Stomach (tissue), 8 donors: ENCODE measurements at regions not wholly inside any gene's neighbourhood (a gene's known extent, or its start where the extent isn't known, plus 50 kb on each side); places are given as distances from the start of the nearest gene placed in this dataset.
"Not testable (repeated sequence)": the region's sequence is repeated elsewhere in the genome, so short reads cannot be mapped to it uniquely, and the experiment has no call there.

ENCODE experiments used
- DNase-seq, 2 donors: peaks; one replicate each; pipeline versions ENCODE4 v3.0.0 to v3.0.0-alpha.2; 2013 to 2019
- H3K27ac ChIP-seq, 5 donors: fragments of 200-600 bp in 4 of 5; sonication (generic) in 4 of 5; one replicate each; pipeline ENCODE4 v1.5.1; 2013 to 2019; ENCODE audit warnings: mild to moderate bottlenecking in 1 of 5, moderate library complexity in 1 of 5
- H3K27me3 ChIP-seq, 3 donors: fragments of 200-600 bp; sonication (generic); one replicate each; pipeline ENCODE4 v1.5.1; 2017 to 2019; ENCODE audit warnings: mixed run types in 1 of 3
- H3K36me3 ChIP-seq, 4 donors: fragments of 200-600 bp; sonication (generic); 1 replicate in 3 of 4; 2 replicates in 1 of 4; pipeline ENCODE4 v1.5.1; 2016 to 2019
- H3K4me1 ChIP-seq, 4 donors: fragments of 200-600 bp; sonication (generic); one replicate each; pipeline ENCODE4 v1.5.1; 2016 to 2019
- H3K4me3 ChIP-seq, 4 donors: fragments of 200-600 bp; sonication (generic) in 3 of 4; one replicate each; pipeline ENCODE4 v1.5.1; 2016 to 2019; ENCODE audit warnings: mild to moderate bottlenecking in 1 of 4
- H3K9me3 ChIP-seq, 4 donors: fragments of 200-600 bp; sonication (generic); one replicate each; pipeline ENCODE4 v1.5.1; 2016 to 2019
- CTCF ChIP-seq, 7 experiments: fragments of 450-650 bp in 4 of 7; fragments of 200-600 bp in 3 of 7; sonication (generic) in 3 of 7; IDR thresholded peaks; one replicate each; pipeline ENCODE4 v1.5.1; 2016 to 2019; ENCODE audit warnings: antibody characterized with exemption in 7 of 7, control low read depth in 2 of 7, mild to moderate bottlenecking in 1 of 7
- EP300 ChIP-seq: sonication (generic); formaldehyde crosslinking; IDR thresholded peaks from one replicate; pipeline ENCODE4 v1.6.1; 2017; ENCODE audit warnings: antibody characterized with exemption
- POLR2A ChIP-seq, 4 donors: fragments of 450-650 bp; IDR thresholded peaks; one replicate each; pipeline ENCODE4 v1.6.1; 2016; ENCODE audit warnings: antibody characterized with exemption in 4 of 4, control low read depth in 2 of 4, mild to moderate bottlenecking in 1 of 4, moderate library complexity in 1 of 4
- POLR2AphosphoS5 ChIP-seq, 3 donors: sonication (generic); formaldehyde crosslinking; IDR thresholded peaks; one replicate each; pipeline ENCODE4 v1.6.1; 2016; ENCODE audit warnings: antibody characterized with exemption in 3 of 3
- WGBS, 5 donors: extraction: QIAGEN DNeasy Blood & Tissue Kit in 3 of 5; methylation state at CpG; one replicate each; pipeline versions ENCODE4 v1.1.5 to v1.1.7; 2013 to 2018; 5-methylcytosine and 5-hydroxymethylcytosine counted together
- intact Hi-C: fragments of 100-400 bp; cut with DNase I; formaldehyde crosslinking; loops from one replicate; pipeline ENCODE4 v1.15.1; 2023; ENCODE audit warnings: low total_unique reads
- donor health status: healthy with polysubstance abuse.
- donor health status: Bipolar disorder and iron deficiency.
- donor health status: healthy.

- no peaks in the 10 kb centered on the region for H3K36me3 ChIP-seq
These were observed 79.5 kb upstream of the RALGAPA2 start for GRCh38 chr20:20791664-20792568.

GRCh38 chr20:20788308-20788707 is 75.9 kb upstream of the RALGAPA2 start:
- DNase-seq: no peak
- 84 to 91% (median 87%) methylated on average over 4 of the region's 4 CpGs for WGBS, 5 donors
- H3K9me3 ChIP-seq: no peaks in the 10 kb centered on the region
- no peak overlapping the region for H3K27ac ChIP-seq
- no peak overlapping the region for H3K4me3 ChIP-seq
- peaks cover 0 to 3% (median 0%) of the 10 kb centered on the region in 3 donors for H3K27me3 ChIP-seq
- H3K4me1 ChIP-seq: no peaks in the 10 kb centered on the region
- TF ChIP-seq CTCF (IDR thresholded peaks at IDR 0.05): no peak
- no peak for TF ChIP-seq POLR2A (IDR thresholded peaks at IDR 0.05)
- no peak for TF ChIP-seq EP300
- no peak for TF ChIP-seq POLR2AphosphoS5 (IDR thresholded peaks at IDR 0.05)
- intact Hi-C loops: no loop called here
- H3K36me3 ChIP-seq: no peaks in the 10 kb centered on the region

More at GRCh38 chr20:20791664-20792568, 79.5 kb upstream of the RALGAPA2 start:
- no peak overlapping the region for H3K4me3 ChIP-seq
- H3K27me3 ChIP-seq: peaks cover 0 to 3% (median 0%) of the 10 kb centered on the region in 3 donors
- no peak overlapping the region for H3K27ac ChIP-seq
- no peak for DNase-seq
- intact Hi-C loops: no loop called here
- TF ChIP-seq POLR2AphosphoS5 (IDR thresholded peaks at IDR 0.05): no peak
- TF ChIP-seq EP300: no peak
- TF ChIP-seq POLR2A (IDR thresholded peaks at IDR 0.05): no peak
- no peak for TF ChIP-seq CTCF (IDR thresholded peaks at IDR 0.05)
- WGBS, 5 donors: 58 to 83% (median 73%) methylated on average over 14 of the region's 14 CpGs
- no peaks in the 10 kb centered on the region for H3K4me1 ChIP-seq
- H3K9me3 ChIP-seq: no peaks in the 10 kb centered on the region

- H3K27me3 ChIP-seq: no peaks in the 10 kb centered on the region
- H3K4me1 ChIP-seq: peaks cover 10 to 18% (median 14%) of the 10 kb centered on the region in 4 donors
- H3K9me3 ChIP-seq: no peaks in the 10 kb centered on the region
- intact Hi-C loops: no loop called here
- H3K4me3 ChIP-seq: no peak overlapping the region
- no peaks in the 10 kb centered on the region for H3K36me3 ChIP-seq
- DNase-seq: no peak
- no peak for TF ChIP-seq EP300
- no peak for TF ChIP-seq CTCF (IDR thresholded peaks at IDR 0.05)
- WGBS, 5 donors: 67 to 85% (median 80%) methylated on average over 2 of the region's 2 CpGs
- no peak overlapping the region for H3K27ac ChIP-seq
These were observed 74.0 kb upstream of the RALGAPA2 start for GRCh38 chr20:20786428-20786827.

GRCh38 chr20:20785226-20785625 is 72.8 kb upstream of the RALGAPA2 start:
- 73 to 85% (median 75%) methylated on average over 2 of the region's 2 CpGs for WGBS, 5 donors
- H3K36me3 ChIP-seq: no peaks in the 10 kb centered on the region
- DNase-seq: no peak
- H3K27me3 ChIP-seq: no peaks in the 10 kb centered on the region
- intact Hi-C loops: no loop called here
- no peaks in the 10 kb centered on the region for H3K9me3 ChIP-seq
- no peak overlapping the region for H3K4me3 ChIP-seq
- H3K4me1 ChIP-seq: peaks cover 10 to 30% (median 17%) of the 10 kb centered on the region in 4 donors
- H3K27ac ChIP-seq: no peak overlapping the region
- TF ChIP-seq CTCF (IDR thresholded peaks at IDR 0.05) (no peak), EP300 (no peak), POLR2A (IDR thresholded peaks at IDR 0.05) (no peak), POLR2AphosphoS5 (IDR thresholded peaks at IDR 0.05) (no peak)

GRCh38 chr20:20784450-20784849 is 72.0 kb upstream of the RALGAPA2 start:
- H3K4me3 ChIP-seq, DNase-seq, intact Hi-C loops, H3K27me3 ChIP-seq, H3K36me3 ChIP-seq, H3K27ac ChIP-seq, H3K9me3 ChIP-seq: not testable (repeated sequence)
- WGBS, 5 donors: 84 to 98% (median 96%) methylated on average over 4 of the region's 4 CpGs
- H3K4me1 ChIP-seq: peaks cover 10 to 36% (median 17%) of the 10 kb centered on the region in 4 donors
